Upper lobe of right lung (tissue), 1 donor: ENCODE measurements at regions not wholly inside any gene's neighbourhood (a gene's known extent, or its start where the extent isn't known, plus 50 kb on each side); places are given as distances from the start of the nearest gene placed in this dataset.

ENCODE experiments used
- ATAC-seq: fragments of 200-7000 bp; cut with Tn5 transposase; one replicate; pipeline ENCODE4 v1.9.1; 2020; ENCODE audit warnings: mild to moderate bottlenecking, moderate library complexity
- DNase-seq: peaks from one replicate; pipeline ENCODE4 v3.0.0-alpha.2; 2020
- H3K27ac ChIP-seq: fragments of 200-600 bp; one replicate; pipeline ENCODE4 v1.8.0; 2022
- H3K27me3 ChIP-seq: fragments of 200-600 bp; one replicate; pipeline ENCODE4 v1.8.0; 2022; ENCODE audit warnings: mild to moderate bottlenecking
- H3K36me3 ChIP-seq: fragments of 200-600 bp; one replicate; pipeline ENCODE4 v1.8.0; 2022
- H3K4me1 ChIP-seq: fragments of 200-600 bp; one replicate; pipeline ENCODE4 v1.8.0; 2022
- H3K4me3 ChIP-seq: fragments of 200-600 bp; one replicate; pipeline ENCODE4 v1.8.0; 2022; ENCODE audit warnings: mild to moderate bottlenecking
- H3K9me3 ChIP-seq: fragments of 200-600 bp; one replicate; pipeline ENCODE4 v1.8.0; 2022
- intact Hi-C: fragments of 100-400 bp; cut with DNase I; formaldehyde crosslinking; loops from one replicate; pipeline ENCODE4 v1.11.0; 2022
- TF ChIP-seq, protein P1 (sequence below): fragments of 200-600 bp; IDR thresholded peaks from one replicate; pipeline ENCODE4 v1.8.0; 2022; ENCODE audit warnings: antibody characterized with exemption
- donor health status: DM: no; HTN: yes; CAD: no; lungs with severe emphysema.

DNA sequence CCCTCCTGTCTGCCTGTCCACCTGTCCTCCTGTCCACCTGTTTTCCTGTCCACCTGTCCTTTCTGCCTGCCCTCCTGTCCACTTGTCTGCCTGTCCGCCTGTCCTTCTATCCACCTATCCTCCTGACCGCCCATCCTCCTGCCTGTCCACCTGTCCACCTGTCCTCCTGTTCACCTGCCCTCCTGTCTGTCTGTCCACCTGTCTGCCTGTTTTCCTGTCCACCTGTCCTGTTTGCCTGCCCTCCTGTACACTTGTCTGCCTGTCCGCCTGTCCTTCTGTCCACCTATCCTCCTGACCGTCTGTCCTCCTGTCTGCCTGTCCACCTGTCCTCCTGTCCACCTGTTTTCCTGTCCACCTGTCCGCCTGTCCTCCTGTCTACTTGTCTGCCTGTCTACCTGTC is 682.8 kb downstream of the TBC1D22A start:
- intact Hi-C loops, result no loop called here
- H3K36me3 ChIP-seq, result no peaks in the 10 kb centered on the region
- no peaks in the 10 kb centered on the region for H3K9me3 ChIP-seq
- TF ChIP-seq, protein P1, sequence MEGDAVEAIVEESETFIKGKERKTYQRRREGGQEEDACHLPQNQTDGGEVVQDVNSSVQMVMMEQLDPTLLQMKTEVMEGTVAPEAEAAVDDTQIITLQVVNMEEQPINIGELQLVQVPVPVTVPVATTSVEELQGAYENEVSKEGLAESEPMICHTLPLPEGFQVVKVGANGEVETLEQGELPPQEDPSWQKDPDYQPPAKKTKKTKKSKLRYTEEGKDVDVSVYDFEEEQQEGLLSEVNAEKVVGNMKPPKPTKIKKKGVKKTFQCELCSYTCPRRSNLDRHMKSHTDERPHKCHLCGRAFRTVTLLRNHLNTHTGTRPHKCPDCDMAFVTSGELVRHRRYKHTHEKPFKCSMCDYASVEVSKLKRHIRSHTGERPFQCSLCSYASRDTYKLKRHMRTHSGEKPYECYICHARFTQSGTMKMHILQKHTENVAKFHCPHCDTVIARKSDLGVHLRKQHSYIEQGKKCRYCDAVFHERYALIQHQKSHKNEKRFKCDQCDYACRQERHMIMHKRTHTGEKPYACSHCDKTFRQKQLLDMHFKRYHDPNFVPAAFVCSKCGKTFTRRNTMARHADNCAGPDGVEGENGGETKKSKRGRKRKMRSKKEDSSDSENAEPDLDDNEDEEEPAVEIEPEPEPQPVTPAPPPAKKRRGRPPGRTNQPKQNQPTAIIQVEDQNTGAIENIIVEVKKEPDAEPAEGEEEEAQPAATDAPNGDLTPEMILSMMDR, result no peak
- ATAC-seq, result no peak
- H3K27me3 ChIP-seq, result no peaks in the 10 kb centered on the region
- H3K4me3 ChIP-seq, result no peak overlapping the region
- H3K4me1 ChIP-seq, result no peaks in the 10 kb centered on the region
- H3K27ac ChIP-seq, result no peak overlapping the region
- no peak for DNase-seq

DNA sequence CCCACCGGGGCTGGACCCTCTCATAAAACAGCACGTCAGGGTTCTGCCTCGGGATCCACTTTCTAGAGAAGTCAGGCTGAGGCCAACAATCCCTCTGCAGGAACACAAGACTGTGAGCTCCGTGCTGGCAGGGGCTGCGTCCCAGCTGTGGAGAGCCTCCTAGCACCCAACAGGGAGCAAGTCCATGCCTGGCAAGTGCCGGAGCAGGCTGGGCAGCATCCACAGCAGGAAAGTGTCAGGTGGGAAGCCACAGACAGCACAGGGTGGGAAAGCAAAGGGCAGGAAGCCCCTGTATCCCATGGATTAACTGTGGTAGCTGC is 682.3 kb downstream of the TBC1D22A start:
- no peak overlapping the region for H3K27ac ChIP-seq
- TF ChIP-seq, protein P1, result no peak
- DNase-seq, result no peak
- H3K4me3 ChIP-seq, result no peak overlapping the region
- no peaks in the 10 kb centered on the region for H3K9me3 ChIP-seq
- no peaks in the 10 kb centered on the region for H3K4me1 ChIP-seq
- no peaks in the 10 kb centered on the region for H3K27me3 ChIP-seq
- no peak for ATAC-seq
- no peaks in the 10 kb centered on the region for H3K36me3 ChIP-seq
- intact Hi-C loops, result no loop called here

DNA sequence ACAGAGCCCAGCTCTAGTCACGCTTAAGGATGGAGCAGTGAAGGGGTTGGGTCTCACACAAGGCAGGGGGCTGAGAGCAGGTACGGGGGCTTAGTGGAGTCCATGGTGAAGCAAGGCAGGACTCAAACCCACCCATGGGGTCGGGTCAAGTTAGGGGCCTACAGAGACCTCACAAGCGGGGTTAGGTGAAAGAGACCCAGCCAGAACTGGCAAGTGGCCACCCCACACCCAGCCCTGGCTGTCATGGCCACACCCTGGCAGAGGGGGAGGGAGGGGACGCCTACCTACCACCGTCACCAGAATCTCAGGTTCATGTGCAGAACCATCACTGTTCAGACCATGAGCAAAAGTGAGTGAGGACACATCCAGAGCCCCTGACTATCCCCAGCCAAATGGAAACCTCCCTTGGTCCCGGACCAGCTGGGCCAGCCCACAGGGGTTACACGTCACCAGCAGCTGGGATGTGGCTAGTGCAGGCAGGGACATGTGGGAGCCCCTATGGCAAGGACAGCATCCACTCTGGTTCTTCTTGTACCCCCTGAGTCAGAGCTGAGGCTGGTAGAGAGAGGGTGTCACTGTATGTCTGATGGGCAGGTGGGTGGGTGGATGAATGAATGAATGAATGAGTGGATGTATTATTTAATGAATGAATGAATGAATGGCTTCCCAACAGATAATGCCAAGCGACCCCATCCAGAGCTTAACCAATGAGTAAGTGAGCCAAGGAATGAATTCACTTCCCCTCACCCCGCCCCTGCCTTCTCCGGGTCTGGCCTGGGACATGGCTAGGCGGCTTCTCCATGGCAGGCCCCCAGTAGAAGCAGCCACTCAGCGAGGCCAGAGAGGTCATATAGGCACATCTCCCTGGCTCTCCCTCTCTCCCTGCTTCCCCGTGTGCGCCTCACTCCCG is 681.6 kb downstream of the TBC1D22A start:
- Histone ChIP-seq H3K27me3 (no peaks in the 10 kb centered on the region), H3K27ac (no peak overlapping the region), H3K4me3 (no peak overlapping the region), H3K4me1 (no peaks in the 10 kb centered on the region), H3K36me3 (no peaks in the 10 kb centered on the region), H3K9me3 (no peaks in the 10 kb centered on the region)
- DNase-seq (no peak), ATAC-seq (no peak)
- intact Hi-C loops, result no loop called here
- TF ChIP-seq, protein P1, result no peak

DNA sequence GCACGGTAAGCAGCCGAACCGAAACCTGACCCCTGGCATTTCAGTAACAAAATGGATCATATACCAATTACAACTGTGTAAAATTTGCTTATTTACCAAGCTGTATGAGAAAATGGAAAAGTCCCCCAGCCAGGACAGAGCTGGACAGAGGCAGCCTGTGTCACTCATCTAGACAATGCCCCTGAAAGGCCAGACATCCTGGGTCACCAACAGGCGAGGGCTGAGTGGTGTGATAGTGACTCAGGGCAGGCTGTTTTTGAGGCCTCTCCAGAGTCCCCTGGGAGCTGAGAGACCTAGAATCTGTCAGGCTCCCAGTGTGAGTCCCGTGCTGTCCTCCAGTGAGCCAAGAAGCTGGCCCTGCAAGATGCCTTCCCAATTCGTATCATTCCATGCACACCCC is 680.4 kb downstream of the TBC1D22A start:
- no peak for ATAC-seq
- Histone ChIP-seq H3K27me3 (no peaks in the 10 kb centered on the region), H3K9me3 (no peaks in the 10 kb centered on the region), H3K27ac (no peak overlapping the region), H3K4me3 (no peak overlapping the region), H3K36me3 (no peaks in the 10 kb centered on the region), H3K4me1 (no peaks in the 10 kb centered on the region)
- DNase-seq, result no peak
- TF ChIP-seq, protein P1, result no peak
- intact Hi-C loops, result no loop called here

DNA sequence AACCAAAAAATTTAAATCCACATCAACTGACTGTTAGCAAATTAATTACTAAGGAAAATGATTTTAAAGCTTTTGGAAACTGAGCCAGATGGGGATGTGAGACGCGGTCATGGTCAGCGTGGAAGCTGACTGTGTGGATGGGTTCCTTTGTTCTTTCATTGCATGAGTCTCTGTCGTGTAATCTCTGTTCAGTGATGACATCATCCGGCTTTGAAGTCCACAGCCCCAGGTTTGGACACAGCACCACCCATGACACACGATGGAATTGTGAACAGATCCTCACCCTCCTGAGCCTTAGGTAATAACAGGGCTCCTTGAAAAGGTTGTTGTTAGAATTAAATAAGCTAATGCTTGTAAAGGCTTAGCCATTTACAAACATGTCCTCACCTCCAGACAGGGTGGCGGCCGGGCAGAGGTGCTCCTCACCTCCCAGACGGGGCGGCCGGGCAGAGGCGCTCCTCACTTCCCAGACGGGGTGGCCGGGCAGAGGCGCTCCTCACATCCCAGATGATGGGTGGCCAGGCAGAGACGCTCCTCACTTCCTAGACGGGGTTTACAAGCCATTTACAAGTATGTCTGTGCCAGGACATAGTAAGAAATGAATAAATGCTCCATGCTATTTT is 677.3 kb downstream of the TBC1D22A start:
- ATAC-seq (no peak), DNase-seq (no peak)
- TF ChIP-seq, protein P1, result no peak
- intact Hi-C loops, result no loop called here
- no peak overlapping the region for H3K4me3 ChIP-seq
- H3K27ac ChIP-seq, result no peak overlapping the region
- H3K27me3 ChIP-seq, result no peaks in the 10 kb centered on the region
- H3K4me1 ChIP-seq, result no peaks in the 10 kb centered on the region
- H3K9me3 ChIP-seq, result no peaks in the 10 kb centered on the region
- no peaks in the 10 kb centered on the region for H3K36me3 ChIP-seq
